SK-N-MC (cell line): ENCODE measurements at regions not wholly inside any gene's neighbourhood (a gene's known extent, or its start where the extent isn't known, plus 50 kb on each side); places are given as distances from the start of the nearest gene placed in this dataset.
"Not testable (repeated sequence)": the region's sequence is repeated elsewhere in the genome, so short reads cannot be mapped to it uniquely, and the experiment has no call there.

Experiments used
- DNase-seq: peaks from one replicate; pipeline ENCODE4 v3.0.0-alpha.2; 2011; ENCODE audit warnings: low read depth, low spot score
- H3K27ac ChIP-seq: fragments of 200-600 bp; sonication (generic); 2 replicates; pipeline ENCODE4 v1.5.1; 2016; ENCODE audit warnings: mixed run types
- H3K36me3 ChIP-seq: fragments of 200-600 bp; sonication (generic); 2 replicates; pipeline ENCODE4 v1.6.1; 2017; ENCODE audit warnings: antibody characterized with exemption, low read length, mixed read lengths; ENCODE audit not compliant: insufficient read depth
- H3K4me3 ChIP-seq: fragments of 200-600 bp; sonication (generic); 2 replicates; pipeline ENCODE4 v1.5.1; 2016
- H3K9ac ChIP-seq: fragments of 200-600 bp; sonication (generic); 2 replicates; pipeline ENCODE4 v1.8.0; 2017; ENCODE audit warnings: mixed run types, mixed read lengths; ENCODE audit not compliant: insufficient read length
- H3K9me3 ChIP-seq: fragments of 200-600 bp; sonication (generic); 2 replicates; pipeline ENCODE4 v1.6.1; 2017; ENCODE audit warnings: low read depth, mild to moderate bottlenecking, antibody characterized with exemption, low read length, moderate library complexity, mixed read lengths
- EZH2 ChIP-seq: fragments of 200-600 bp; sonication (generic); IDR thresholded peaks from one replicate; pipeline ENCODE4 v1.6.1; 2017; ENCODE audit warnings: antibody characterized with exemption
- FOXP2 ChIP-seq: optimal IDR thresholded peaks from 2 replicates; pipeline ENCODE3; 2011; ENCODE audit warnings: mild to moderate bottlenecking, moderate library complexity; ENCODE audit not compliant: insufficient read depth; ENCODE audit errors: extremely low read length, control extremely low read depth
- POLR2AphosphoS5 ChIP-seq: IDR thresholded peaks from 2 replicates; pipeline ENCODE4 v1.6.1; 2012; ENCODE audit warnings: mild to moderate bottlenecking, low read depth, low read length, borderline replicate concordance

- no peak for TF ChIP-seq EZH2
- no peak for TF ChIP-seq POLR2AphosphoS5
- no peak for TF ChIP-seq FOXP2
- Histone ChIP-seq H3K36me3 (no peaks in the 10 kb centered on the region), H3K4me3 (no peak overlapping the region), H3K27ac (no peak overlapping the region), H3K9ac (no peak overlapping the region), H3K9me3 (no peaks in the 10 kb centered on the region)
- DNase-seq, result no peak
These were observed 367.2 kb downstream of the HTR1B start for GRCh38 chr6:77095936-77096627.

- TF ChIP-seq EZH2 (no peak), POLR2AphosphoS5 (no peak), FOXP2 (no peak)
- no peak overlapping the region for H3K27ac ChIP-seq
- no peak overlapping the region for H3K9ac ChIP-seq
- no peaks in the 10 kb centered on the region for H3K36me3 ChIP-seq
- H3K4me3 ChIP-seq, result no peak overlapping the region
- DNase-seq, result no peak
- no peaks in the 10 kb centered on the region for H3K9me3 ChIP-seq
These were observed 368.5 kb downstream of the HTR1B start for GRCh38 chr6:77094821-77095220.

GRCh38 chr6:77092971-77093370, 370.3 kb downstream of the HTR1B start:
- no peak overlapping the region for H3K4me3 ChIP-seq
- no peaks in the 10 kb centered on the region for H3K36me3 ChIP-seq
- H3K9ac ChIP-seq, result no peak overlapping the region
- TF ChIP-seq FOXP2 (no peak), POLR2AphosphoS5 (no peak), EZH2 (no peak)
- no peak overlapping the region for H3K27ac ChIP-seq
- no peak for DNase-seq
- no peaks in the 10 kb centered on the region for H3K9me3 ChIP-seq

- Histone ChIP-seq H3K4me3 (no peak overlapping the region), H3K36me3 (no peaks in the 10 kb centered on the region), H3K9ac (no peak overlapping the region), H3K9me3 (no peaks in the 10 kb centered on the region), H3K27ac (no peak overlapping the region)
- no peak for TF ChIP-seq EZH2
- no peak for TF ChIP-seq FOXP2
- TF ChIP-seq POLR2AphosphoS5, result no peak
- DNase-seq, result no peak
These were observed 373.5 kb downstream of the HTR1B start for GRCh38 chr6:77089776-77090175.

- not testable (repeated sequence) for H3K9ac ChIP-seq, H3K9me3 ChIP-seq, DNase-seq, H3K36me3 ChIP-seq, H3K4me3 ChIP-seq, H3K27ac ChIP-seq
These were observed 375.4 kb downstream of the HTR1B start for GRCh38 chr6:77087794-77088318.

GRCh38 chr6:77074037-77074713, 389.1 kb downstream of the HTR1B start:
- Histone ChIP-seq H3K9ac (no peak overlapping the region), H3K27ac (no peak overlapping the region), H3K4me3 (no peak overlapping the region), H3K36me3 (no peaks in the 10 kb centered on the region), H3K9me3 (no peaks in the 10 kb centered on the region)
- no peak for TF ChIP-seq FOXP2
- TF ChIP-seq EZH2, result no peak
- TF ChIP-seq POLR2AphosphoS5, result no peak
- DNase-seq, result no peak

GRCh38 chr6:77073410-77073760, 389.9 kb downstream of the HTR1B start:
- H3K9ac ChIP-seq, result no peak overlapping the region
- H3K9me3 ChIP-seq, result no peaks in the 10 kb centered on the region
- H3K27ac ChIP-seq, result no peak overlapping the region
- TF ChIP-seq POLR2AphosphoS5 (no peak), FOXP2 (no peak), EZH2 (no peak)
- no peak for DNase-seq
- H3K4me3 ChIP-seq, result no peak overlapping the region
- H3K36me3 ChIP-seq, result no peaks in the 10 kb centered on the region

GRCh38 chr6:77072694-77073409, 390.4 kb downstream of the HTR1B start:
- Histone ChIP-seq H3K27ac (no peak overlapping the region), H3K4me3 (no peak overlapping the region)
- TF ChIP-seq POLR2AphosphoS5 (no peak), EZH2 (no peak), FOXP2 (no peak)

GRCh38 chr6:77063494-77063893, 399.8 kb downstream of the HTR1B start:
- no peak for TF ChIP-seq FOXP2
- TF ChIP-seq POLR2AphosphoS5, result no peak
- Histone ChIP-seq H3K36me3 (no peaks in the 10 kb centered on the region), H3K4me3 (no peak overlapping the region), H3K27ac (no peak overlapping the region), H3K9me3 (no peaks in the 10 kb centered on the region), H3K9ac (no peak overlapping the region)
- no peak for DNase-seq

More at GRCh38 chr6:77072694-77073409, 390.4 kb downstream of the HTR1B start:
- no peak for DNase-seq
- Histone ChIP-seq H3K9me3 (no peaks in the 10 kb centered on the region), H3K36me3 (no peaks in the 10 kb centered on the region), H3K9ac (no peak overlapping the region)
